Inflammatory macrophage treated with lipopolysaccharide for 1 hour (primary cell): ENCODE measurements at regions not wholly inside any gene's neighbourhood (a gene's known extent, or its start where the extent isn't known, plus 50 kb on each side); places are given as distances from the start of the nearest gene placed in this dataset.

ENCODE experiments used
- DNase-seq, 2 donors: peaks; one replicate each; pipeline ENCODE4 v3.0.0-alpha.2; 2020 to 2022

DNA sequence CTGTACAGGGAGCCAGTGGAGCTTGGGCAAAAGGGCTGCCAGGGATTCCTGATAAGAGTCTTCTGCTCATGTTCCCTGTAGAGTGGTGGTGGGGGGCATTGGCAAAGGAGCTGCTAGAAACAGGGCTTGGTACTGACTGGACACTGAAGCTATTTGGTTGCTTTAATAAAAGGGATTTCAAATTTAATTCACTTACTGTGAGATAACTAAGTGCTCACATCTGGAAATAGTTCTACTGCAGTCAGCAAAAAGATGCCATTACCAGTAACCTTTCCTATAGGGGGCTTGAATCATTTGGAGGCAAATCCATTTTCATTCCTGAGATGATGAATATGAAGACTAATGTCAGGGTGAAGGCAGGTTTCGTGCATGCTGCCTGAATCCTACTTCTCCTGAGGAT, 94.3 kb upstream of the DOCK10 start:
- DNase-seq, result no peak

DNA sequence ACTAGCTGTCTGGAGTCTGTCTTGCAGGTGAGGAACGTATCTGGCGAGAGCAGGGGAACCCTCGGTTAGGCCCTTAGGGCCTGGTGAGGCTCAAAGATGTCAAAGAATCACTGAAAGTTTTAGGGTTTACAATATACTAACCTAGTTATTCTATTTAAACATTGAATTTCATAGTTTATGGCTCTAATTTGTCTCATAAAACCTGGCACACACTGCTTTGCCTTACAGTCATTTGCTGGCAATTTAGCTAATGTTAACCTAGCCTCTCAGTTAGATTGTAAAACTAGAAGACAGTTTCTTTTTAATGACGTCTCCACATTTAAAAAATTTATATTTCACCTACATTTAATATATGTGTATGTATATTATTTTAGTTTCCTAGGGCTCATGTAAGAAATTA, 89.6 kb upstream of the DOCK10 start:
- no peak for DNase-seq

DNA sequence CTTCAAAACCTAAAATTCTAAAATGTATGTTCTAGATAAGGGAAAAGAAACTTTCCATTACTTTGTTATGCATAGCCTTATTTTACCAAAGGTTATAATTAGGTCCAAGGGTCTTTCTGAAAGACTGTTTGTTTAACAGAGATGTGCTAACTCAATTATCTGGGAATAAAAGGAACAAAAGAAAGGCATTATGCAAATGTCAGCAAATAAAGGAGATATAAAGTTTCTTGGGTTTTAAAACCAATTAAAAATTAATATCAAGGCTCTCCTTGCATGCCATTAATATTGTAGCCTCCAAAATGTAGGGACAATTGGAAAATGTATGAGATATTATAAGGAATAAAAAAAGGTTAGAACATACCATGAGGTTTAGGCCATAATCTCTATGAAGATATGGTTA, 87.8 kb upstream of the DOCK10 start:
- no peak for DNase-seq

DNA sequence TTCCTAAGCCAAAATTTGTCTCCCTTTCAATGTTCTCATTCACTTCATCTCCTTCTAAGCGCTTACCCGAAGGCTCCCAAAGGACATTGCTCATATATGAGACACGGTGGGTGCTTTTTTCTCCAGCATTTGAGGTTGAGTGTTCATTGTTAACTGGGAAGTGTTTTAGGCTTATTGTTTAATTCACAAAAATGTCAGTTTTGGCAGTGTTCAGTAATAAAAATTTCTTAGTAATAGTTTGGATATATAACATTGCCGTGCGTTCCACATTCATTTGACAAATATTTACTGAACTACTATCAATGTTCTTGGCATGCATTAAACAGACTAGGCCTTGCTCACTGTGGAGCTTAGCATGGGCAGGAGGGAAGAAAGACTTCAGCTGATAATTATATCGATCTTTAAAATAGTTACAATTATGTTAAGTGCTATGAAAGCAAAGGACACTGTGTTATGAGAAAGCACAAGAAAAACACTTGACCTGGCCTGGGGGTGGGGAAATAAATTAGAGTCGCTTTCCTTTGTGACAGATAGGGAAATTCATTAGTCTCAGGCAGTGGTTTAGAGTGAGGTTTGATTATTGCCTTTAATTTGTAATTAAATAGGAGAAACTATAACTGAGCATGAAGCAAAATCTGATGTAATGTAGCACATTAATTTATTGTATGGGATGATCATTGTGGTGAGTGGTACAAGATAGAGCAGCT, 82.2 kb upstream of the DOCK10 start:
- DNase-seq, result no peak

DNA sequence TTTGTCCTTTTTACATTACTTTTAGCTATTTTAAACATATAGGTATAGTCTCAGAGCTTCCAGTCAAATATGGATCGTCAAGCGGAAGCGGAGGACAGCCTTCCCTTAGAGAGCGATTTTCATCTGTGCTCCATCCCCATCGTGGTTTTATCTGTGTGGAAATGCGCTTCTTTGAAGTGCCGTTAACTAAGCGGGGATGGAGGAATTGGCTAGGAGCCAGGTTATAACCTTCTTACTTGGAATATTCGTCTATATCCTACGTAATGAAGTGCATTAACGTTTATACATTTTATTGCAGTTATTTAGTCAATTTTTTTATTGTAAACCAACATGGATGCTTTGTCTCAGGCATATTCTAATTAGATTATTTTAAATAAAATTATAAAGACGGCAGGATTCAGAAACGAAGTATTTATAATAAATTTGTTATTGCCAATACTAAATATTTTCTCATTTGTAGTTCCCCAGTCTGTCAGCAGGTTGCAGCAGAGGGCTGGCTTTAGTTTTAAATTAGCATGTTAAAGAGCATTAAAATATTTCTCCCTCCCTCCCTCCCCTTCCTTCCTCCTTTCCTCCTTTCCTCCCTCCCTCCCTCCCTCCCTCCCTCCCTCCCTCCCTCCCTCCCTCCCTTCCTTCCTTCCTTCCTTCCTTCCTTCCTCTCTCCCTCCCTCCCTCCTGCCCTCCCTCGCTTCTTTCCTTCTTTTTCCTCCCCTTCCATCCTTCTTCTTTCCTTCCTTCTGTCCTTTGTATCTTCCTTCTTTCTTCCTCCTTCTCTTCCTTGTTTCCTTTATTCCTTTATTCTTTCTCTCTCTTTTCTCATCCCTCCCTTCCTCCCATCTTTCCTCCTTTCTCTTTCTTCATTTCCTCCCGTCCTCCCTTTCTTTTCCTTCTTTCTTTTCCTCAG, 80.6 kb upstream of the DOCK10 start:
- peak in 1 of 2 donors; percentile 59 for DNase-seq

DNA sequence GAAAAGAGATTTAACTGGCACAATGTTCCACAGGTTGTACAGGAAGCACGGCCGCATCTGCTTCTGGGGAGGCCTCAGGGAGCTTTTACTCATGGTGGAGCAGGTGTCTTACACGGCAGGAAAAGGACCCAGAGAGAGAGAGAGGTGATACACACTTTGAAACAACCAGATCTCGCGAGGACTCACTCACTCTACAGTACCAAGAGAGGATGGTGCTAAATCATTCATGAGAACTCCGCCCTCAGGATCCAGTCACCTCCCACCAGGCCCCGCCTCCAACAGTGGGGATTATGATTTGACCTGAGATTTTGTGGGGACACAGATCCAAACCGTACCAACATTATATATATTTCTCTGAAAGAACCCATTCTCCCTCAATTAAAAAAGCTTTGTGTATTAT, 79.7 kb upstream of the DOCK10 start:
- DNase-seq, result no peak

DNA sequence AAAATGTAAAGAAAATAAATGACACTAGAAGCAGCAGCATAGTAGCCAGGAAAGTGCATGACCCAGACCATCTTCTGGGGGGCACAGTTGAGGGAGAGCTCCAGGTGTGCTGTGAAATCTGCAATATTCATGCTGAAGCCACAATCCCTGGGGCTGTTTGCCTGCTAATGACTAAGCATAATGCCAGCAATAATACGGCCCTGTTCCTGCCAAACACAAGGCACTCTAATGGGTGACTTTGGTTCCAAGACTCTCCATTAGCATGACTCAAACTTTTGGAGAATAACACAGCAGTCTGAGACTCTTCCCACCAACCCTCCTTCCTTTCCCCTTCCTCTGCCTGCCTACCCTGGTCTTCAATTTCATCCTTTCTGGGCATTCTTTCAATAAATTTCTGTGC, 77.9 kb upstream of the DOCK10 start:
- DNase-seq, result no peak

DNA sequence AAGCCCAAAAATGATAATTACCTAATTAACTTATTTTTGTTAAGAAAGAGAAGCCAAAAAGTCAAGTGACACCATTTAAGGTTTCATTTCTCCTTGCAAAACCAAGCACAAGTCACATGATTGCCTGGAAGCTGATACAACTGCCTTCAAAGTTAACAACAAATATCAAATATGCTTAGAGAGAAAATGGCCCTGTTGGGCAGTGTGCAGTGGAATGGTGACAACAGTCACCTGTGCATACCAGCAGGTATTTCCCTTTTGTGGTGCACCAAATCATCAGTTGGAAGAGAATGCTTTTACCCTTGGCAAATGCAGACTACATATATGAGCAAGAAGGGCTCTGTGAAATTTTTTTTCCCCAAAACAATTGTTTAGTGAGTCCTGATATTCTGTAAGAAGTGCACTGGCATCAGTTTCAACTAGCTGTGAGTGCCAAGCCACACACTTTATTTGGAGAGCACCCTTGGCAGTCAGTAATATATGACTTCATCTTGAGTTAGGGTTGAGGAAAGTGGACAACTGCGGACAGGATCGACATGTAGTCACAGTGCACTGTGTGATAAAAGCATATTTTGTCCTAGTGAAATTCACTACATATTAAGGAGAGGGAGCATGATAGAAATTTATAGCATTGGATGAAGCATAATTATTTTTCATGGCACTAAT, 74.9 kb upstream of the DOCK10 start:
- peak in 1 of 2 donors; percentile 35 for DNase-seq

DNA sequence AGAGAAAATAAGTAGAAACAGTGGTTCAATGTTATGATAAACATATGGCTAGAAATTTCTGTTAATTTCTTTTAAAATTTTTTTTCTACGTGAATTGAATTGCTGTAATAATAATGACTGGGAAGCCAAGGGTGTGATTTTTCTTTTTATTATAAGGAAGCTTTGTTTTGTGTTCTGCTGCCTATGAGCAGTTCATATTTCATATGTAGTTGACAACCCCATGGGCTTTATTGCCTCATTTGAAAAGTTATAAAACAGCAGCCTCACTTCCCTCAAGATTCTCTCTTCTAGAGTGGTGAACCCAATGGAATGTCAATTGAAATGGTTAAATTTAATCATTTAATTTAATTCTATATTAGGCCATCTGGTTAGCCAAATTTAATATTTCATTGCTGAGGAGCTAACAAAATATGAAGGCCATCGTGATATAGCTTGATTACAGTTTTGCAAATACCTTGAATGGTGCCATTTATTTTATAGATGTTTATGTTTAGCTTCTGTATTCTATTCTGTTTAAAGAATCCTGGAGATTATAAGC, 72.6 kb upstream of the DOCK10 start:
- no peak for DNase-seq

DNA sequence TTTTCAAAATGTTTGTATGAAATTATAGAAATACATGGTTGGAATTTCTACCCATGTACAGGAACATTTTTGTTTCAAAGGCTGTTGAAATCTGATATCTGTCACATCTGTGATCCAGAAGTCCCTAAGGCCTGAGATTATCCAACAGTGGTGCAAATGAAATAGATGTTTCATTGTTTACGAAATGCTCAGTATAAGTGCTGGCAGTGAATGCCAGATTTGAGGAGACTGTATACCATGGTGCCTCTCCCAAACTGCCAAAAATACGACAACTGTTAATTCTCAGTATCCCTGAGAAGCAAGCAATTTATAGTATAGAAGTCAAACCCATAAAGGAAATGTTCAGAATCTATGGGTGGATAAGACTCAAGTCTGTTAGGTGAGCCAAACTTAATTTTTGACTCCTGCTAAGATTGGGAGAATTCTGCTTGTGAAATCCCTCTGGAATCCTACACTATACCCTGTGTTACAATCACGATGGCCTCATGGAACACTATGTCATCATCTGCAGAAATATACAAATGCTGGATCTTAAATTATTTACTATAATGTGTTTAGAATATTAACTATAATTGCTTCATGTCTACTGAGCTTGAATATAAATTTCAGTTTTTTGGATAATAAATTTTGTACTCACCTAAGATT, 71.2 kb upstream of the DOCK10 start:
- no peak for DNase-seq

DNA sequence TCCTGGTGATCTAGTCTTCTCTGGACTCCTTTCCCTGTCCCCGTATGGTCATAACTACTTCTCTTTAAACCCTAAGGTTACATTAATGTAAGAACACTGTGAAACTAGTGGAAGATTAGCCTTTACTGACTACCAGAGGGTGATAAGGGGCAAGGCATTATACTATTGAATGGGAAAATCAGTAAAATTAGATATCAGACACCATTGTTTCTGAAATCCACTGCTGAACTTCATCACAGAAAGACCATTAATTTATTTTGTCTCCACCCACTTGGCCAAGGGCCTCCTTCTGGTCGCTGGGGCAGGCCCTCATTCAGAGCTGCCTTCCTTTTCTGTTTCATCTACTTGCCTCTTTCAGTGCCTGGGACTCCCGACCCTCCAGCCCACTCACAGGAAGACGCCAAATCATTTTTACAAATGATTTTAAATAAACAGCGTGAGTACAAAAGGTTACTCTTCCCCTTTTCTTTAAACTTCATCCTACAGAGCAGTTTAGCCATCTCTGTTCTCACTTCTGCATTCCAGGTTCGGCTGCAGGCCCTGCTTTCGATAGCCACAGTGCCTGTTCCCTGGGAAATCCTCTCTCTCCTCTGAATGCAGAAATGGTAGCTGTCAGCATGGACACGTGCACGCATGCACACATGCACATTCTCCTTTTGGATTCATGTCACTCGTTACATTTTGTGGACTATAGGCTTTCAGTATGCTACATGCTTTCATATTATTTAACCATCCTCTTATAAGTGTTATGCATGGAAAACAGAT, 70.3 kb upstream of the DOCK10 start:
- DNase-seq, result peak; percentile 66 to 80

DNA sequence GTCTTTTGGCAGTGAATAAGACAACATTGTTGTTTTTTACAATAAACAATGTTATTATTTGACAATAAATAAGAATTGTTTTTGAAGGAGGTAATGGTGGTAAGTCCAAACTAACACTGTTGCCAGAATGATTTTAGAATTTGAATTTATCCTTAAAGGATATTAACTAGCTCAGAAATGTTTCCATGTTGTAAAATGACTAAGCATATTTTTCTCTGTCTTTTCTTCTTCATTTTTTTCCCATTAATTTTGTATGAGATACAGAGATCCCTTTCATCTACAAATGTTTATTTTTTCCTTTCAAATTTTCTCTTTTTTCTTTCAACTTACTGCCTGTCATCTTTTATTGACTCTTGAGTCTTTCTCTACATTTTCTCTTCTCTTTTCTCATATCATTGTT, 66.5 kb upstream of the DOCK10 start:
- no peak for DNase-seq

DNA sequence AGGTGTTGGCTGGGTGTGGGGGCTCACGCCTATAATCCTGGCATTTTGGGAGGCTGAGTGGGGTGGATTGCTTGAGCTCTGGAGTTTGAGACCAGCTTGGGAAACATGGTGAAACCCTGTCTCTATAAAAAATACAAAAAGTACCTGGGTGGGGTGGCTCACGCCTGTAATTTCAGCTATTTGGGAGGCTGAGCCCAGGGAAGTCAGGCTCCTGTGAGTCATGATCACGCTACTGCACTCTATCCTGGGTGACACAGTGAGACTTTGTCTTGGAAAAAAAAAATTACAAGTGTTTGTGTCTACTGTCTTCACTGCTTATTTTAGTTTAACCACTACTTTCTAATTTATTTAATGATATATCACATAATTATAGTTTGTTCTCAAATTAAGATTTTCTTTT, 62.7 kb upstream of the DOCK10 start:
- DNase-seq, result no peak

DNA sequence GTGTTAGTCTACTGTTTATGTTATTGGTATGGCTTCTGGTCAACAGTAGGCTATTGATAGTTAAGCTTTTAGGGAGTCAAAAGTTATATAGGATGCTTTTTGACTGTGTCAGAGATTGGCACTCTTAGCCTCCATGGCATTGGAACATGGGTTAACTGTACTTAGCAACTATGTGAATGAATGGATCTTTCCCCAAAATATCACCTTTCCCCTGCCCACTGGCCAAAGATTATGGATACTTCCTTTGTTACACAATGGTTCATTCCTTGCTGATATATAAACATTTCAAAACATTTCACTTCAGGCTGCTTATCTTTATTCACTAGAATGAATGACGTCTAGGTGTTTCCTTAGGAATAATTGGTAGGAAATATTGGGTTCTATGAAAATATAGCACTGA, 62.1 kb upstream of the DOCK10 start:
- DNase-seq, result no peak

DNA sequence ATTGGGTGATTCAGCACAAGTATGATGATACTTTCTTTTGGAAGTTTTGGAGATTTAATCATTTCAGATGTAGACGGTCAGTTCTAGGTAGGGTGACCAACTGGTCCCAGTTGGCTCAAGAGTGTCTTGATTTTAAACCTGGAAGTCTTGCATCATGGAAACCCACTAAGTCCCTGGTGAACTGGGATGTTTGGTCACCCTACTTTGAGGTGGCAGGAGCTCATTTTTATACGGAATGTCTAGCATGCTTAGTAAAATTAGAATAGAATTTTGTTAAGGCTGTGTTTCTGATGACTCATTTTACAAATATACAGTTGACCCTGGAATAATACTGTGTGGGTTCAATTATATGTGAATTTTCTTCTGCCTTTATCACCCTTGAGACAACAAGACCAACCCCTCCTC, 61.5 kb upstream of the DOCK10 start:
- DNase-seq, result no peak

DNA sequence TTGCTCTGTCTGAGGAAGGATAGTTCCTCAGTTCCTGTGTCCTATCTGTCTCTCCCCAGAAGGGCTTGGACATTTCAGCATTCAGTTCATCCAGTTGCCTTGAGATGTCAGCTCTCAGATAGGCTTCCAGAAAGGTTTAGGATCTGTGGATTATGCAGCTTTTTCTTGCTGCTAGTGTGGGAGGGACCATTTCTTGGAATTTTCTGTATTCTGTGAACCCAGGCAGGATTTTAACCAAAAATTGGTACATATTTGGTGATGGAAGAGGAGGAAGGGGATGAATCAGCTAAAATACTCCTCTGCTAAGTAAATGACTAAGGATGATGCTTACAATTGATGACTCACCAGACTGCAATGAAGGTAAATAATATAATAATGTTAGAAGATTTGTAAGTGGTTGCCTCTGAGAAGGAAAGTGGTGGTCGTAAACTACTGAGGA, 58.6 kb upstream of the DOCK10 start:
- peak in 1 of 2 donors; percentile 14 for DNase-seq

DNA sequence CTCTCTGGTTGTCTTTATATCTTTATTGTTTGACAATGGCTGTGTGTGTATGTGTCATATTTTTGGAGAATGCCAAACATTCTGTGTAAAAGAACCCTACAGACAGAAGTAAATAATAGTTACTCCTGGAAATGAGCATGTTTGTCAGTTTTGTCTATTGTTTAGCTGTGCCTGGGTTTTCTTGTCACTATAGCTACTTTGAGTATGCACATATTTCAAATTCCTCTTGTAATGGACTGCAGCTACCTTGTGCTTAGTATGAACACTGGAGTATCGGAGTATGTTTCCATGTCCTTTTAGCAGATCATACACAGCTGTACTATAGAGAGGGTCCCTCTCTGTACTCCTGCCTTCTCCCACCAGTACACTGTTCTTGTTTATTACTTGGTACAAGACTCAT, 58.0 kb upstream of the DOCK10 start:
- no peak for DNase-seq

DNA sequence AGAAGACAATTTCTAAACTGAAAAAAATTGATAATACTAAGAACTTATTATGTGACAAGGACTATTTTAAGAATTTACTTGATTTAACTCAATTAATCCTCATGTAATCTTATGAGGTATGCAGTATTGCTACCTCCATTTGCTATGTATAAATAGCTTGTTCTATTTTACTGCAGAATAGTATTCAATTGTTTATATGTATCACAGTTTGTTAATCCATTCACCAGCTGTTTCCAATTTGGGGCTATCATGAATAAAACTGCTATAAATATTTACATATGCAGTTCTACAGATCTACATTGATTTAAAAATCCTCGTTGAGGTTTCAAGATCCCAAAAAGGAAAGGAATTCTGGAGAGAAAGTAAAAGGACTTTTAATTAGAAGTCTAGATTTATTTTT, 54.8 kb upstream of the DOCK10 start:
- no peak for DNase-seq
